Keratinocyte (primary cell): ENCODE measurements at regions not wholly inside any gene's neighbourhood (a gene's known extent, or its start where the extent isn't known, plus 50 kb on each side); places are given as distances from the start of the nearest gene placed in this dataset.

Experiments
- EZH2 ChIP-seq: IDR thresholded peaks from one replicate; pipeline ENCODE4 v1.6.1; 2012; ENCODE audit warnings: inconsistent platforms, mild to moderate bottlenecking, low read length, moderate library complexity
- TF ChIP-seq, protein P1 (sequence below), 3 experiments: IDR thresholded peaks in 1 of 3; conservative IDR thresholded peaks in 1 of 3; optimal IDR thresholded peaks in 1 of 3; 2 replicates in 2 of 3; 3 replicates in 1 of 3; pipeline versions ENCODE3 to v1.5.1; 2011; ENCODE audit warnings: low read length in 3 of 3, mild to moderate bottlenecking in 3 of 3, moderate library complexity in 2 of 3, control low read depth in 1 of 3, inconsistent platforms in 1 of 3; ENCODE audit not compliant: insufficient read depth in 2 of 3; ENCODE audit errors: extremely low read depth in 1 of 3

DNA sequence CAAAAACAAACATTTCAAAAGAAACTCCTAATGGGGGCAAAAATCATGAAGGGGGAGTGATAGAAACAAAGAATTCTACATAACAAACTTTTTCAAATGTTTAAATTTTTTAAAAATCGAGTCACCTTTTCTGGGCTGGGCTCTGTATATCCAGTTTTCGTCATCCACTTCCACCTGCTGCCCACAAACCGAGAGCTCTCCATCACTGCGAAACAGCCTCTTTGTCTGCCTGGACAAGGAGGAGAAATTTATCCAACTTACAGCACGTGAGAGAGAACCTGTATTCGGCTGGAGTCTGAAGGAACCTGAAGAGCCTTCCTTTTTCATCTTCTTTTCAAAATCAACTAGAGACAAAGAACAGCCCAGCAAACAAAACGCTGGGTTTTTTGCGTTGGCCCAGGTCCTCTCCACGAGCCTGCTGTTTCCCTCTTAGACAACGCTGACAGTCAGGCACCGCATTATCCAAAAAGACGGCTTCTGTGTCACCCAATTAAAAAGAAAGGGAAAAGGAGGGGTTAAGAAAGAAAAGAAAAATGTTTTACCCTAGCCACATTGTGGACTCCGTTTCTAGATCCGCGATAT lies 72.4 kb upstream of the NHSL1 start:
- TF ChIP-seq, protein P1, sequence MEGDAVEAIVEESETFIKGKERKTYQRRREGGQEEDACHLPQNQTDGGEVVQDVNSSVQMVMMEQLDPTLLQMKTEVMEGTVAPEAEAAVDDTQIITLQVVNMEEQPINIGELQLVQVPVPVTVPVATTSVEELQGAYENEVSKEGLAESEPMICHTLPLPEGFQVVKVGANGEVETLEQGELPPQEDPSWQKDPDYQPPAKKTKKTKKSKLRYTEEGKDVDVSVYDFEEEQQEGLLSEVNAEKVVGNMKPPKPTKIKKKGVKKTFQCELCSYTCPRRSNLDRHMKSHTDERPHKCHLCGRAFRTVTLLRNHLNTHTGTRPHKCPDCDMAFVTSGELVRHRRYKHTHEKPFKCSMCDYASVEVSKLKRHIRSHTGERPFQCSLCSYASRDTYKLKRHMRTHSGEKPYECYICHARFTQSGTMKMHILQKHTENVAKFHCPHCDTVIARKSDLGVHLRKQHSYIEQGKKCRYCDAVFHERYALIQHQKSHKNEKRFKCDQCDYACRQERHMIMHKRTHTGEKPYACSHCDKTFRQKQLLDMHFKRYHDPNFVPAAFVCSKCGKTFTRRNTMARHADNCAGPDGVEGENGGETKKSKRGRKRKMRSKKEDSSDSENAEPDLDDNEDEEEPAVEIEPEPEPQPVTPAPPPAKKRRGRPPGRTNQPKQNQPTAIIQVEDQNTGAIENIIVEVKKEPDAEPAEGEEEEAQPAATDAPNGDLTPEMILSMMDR (optimal IDR thresholded peaks at IDR 0.05 in 1 of 3, IDR thresholded peaks at IDR 0.05 in 1 of 3, conservative IDR thresholded peaks at IDR 0.05 in 1 of 3; ENCODE audit: extremely low read depth in 1 of 3, insufficient read depth in 2 of 3, low read length in 3 of 3), result no peak
- TF ChIP-seq EZH2, result no peak
